Skin of body (tissue), 1 donor: ENCODE measurements at regions not wholly inside any gene's neighbourhood (a gene's known extent, or its start where the extent isn't known, plus 50 kb on each side); places are given as distances from the start of the nearest gene placed in this dataset.

ENCODE experiments used
- DNase-seq: peaks from one replicate; lab custom pipeline; 2025; lab: John Stamatoyannopoulos, UW

GRCh38 chr9:13990994-13991393, 322.9 kb downstream of the NFIB start:
- no peak for DNase-seq

GRCh38 chr9:13990331-13990730, 323.6 kb downstream of the NFIB start:
- peak; percentile 65 for DNase-seq

- DNase-seq: no peak
Measured at GRCh38 chr9:13988944-13989343, 325.0 kb downstream of the NFIB start.

- DNase-seq: no peak
Measured at GRCh38 chr9:13983607-13984006, 330.3 kb downstream of the NFIB start.

- DNase-seq: no peak
Measured at GRCh38 chr9:13979941-13980318, 334.0 kb downstream of the NFIB start.

GRCh38 chr9:13975611-13976290, 338.2 kb downstream of the NFIB start:
- no peak for DNase-seq

- no peak for DNase-seq
Measured at GRCh38 chr9:13974891-13975290, 339.1 kb downstream of the NFIB start.

GRCh38 chr9:13971966-13972655, 341.8 kb downstream of the NFIB start:
- no peak for DNase-seq

- DNase-seq: no peak
Measured at GRCh38 chr9:13971415-13971814, 342.5 kb downstream of the NFIB start.

GRCh38 chr9:13970426-13970825, 343.5 kb downstream of the NFIB start:
- no peak for DNase-seq

- no peak for DNase-seq
Measured at GRCh38 chr9:13970018-13970417, 343.9 kb downstream of the NFIB start.

- no peak for DNase-seq
Measured at GRCh38 chr9:13967438-13967837, 346.5 kb downstream of the NFIB start.

- DNase-seq: no peak
Measured at GRCh38 chr9:13967011-13967410, 346.9 kb downstream of the NFIB start.

GRCh38 chr9:13963005-13963653, 350.8 kb downstream of the NFIB start:
- no peak for DNase-seq

- DNase-seq: peak; percentile 9
Measured at GRCh38 chr9:13962006-13962405, 351.9 kb downstream of the NFIB start.

GRCh38 chr9:13960011-13960765, 353.8 kb downstream of the NFIB start:
- no peak for DNase-seq

- DNase-seq: no peak
Measured at GRCh38 chr9:13958672-13959071, 355.3 kb downstream of the NFIB start.

GRCh38 chr9:13957089-13957488, 356.9 kb downstream of the NFIB start:
- DNase-seq: no peak

- DNase-seq: no peak
Measured at GRCh38 chr9:13956107-13956506, 357.8 kb downstream of the NFIB start.

GRCh38 chr9:13952906-13953305, 361.0 kb downstream of the NFIB start:
- no peak for DNase-seq

GRCh38 chr9:13948037-13948436, 365.9 kb downstream of the NFIB start:
- no peak for DNase-seq

GRCh38 chr9:13943176-13943575, 370.8 kb downstream of the NFIB start:
- no peak for DNase-seq
